Kidney (tissue), 13 donors: ENCODE measurements at regions not wholly inside any gene's neighbourhood (a gene's known extent, or its start where the extent isn't known, plus 50 kb on each side); places are given as distances from the start of the nearest gene placed in this dataset.

Experiments used
- DNase-seq, 5 donors: peaks; one replicate each; pipeline ENCODE4 v3.0.0-alpha.2; 2013 to 2020
- FAIRE-seq: peaks from 2 replicates; lab custom pipeline; 2012; peaks lifted over from hg19 to GRCh38; lab: Jason Lieb, UNC
- H3K27ac ChIP-seq, 2 donors: one replicate each; pipeline ENCODE4 v1.7.0; 2013; ENCODE audit warnings: low read depth in 2 of 2, low read length in 2 of 2, inconsistent platforms in 1 of 2
- H3K27me3 ChIP-seq: one replicate; pipeline ENCODE4 v1.7.1; 2013; ENCODE audit warnings: low read length, inconsistent platforms; ENCODE audit not compliant: control insufficient read depth, insufficient read depth
- H3K36me3 ChIP-seq, 3 donors: one replicate each; pipeline versions ENCODE4 v1.7.0 to v1.7.1; 2013; ENCODE audit warnings: low read length in 3 of 3, control low read depth in 1 of 3, inconsistent platforms in 1 of 3; ENCODE audit not compliant: insufficient read depth in 3 of 3, control insufficient read depth in 2 of 3
- H3K4me1 ChIP-seq, 3 donors: one replicate each; pipeline versions ENCODE4 v1.7.0 to v1.7.1; 2013; ENCODE audit warnings: low read length in 3 of 3, inconsistent platforms in 1 of 3, low read depth in 1 of 3; ENCODE audit not compliant: control insufficient read depth in 2 of 3, insufficient read depth in 2 of 3
- H3K4me3 ChIP-seq, 3 donors: one replicate each; pipeline versions ENCODE4 v1.7.0 to v1.8.1; 2013; ENCODE audit warnings: low read length in 3 of 3, control low read depth in 1 of 3, inconsistent platforms in 1 of 3
- H3K9ac ChIP-seq, 3 donors: one replicate each; pipeline versions ENCODE4 v1.7.0 to v1.7.1; 2013; ENCODE audit warnings: low read length in 3 of 3, control low read depth in 1 of 3, inconsistent platforms in 1 of 3
- H3K9me3 ChIP-seq, 3 donors: one replicate each; pipeline versions ENCODE4 v1.7.0 to v1.7.1; 2013; ENCODE audit warnings: low read length in 3 of 3, control low read depth in 1 of 3, inconsistent platforms in 1 of 3; ENCODE audit not compliant: control insufficient read depth in 2 of 3, insufficient read depth in 1 of 3
- intact Hi-C: fragments of 100-400 bp; cut with DNase I; formaldehyde crosslinking; loops from one replicate; pipeline ENCODE4 v1.11.1; 2022
- TF ChIP-seq, protein P1 (sequence below): IDR thresholded peaks from 3 replicates; pipeline ENCODE4 v1.5.1; 2012; ENCODE audit warnings: mild to moderate bottlenecking, moderate library complexity, borderline replicate concordance; ENCODE audit not compliant: insufficient read depth; ENCODE audit errors: extremely low read depth
- donor health status: control.
- donor health status: control.
- donor health status: control.
- donor health status: control.
- donor health status: control.
- donor health status: DM: yes; HTN: yes; CAD: no.
- donor health status: Normal renal cell carcinoma (clear cell type).

DNA sequence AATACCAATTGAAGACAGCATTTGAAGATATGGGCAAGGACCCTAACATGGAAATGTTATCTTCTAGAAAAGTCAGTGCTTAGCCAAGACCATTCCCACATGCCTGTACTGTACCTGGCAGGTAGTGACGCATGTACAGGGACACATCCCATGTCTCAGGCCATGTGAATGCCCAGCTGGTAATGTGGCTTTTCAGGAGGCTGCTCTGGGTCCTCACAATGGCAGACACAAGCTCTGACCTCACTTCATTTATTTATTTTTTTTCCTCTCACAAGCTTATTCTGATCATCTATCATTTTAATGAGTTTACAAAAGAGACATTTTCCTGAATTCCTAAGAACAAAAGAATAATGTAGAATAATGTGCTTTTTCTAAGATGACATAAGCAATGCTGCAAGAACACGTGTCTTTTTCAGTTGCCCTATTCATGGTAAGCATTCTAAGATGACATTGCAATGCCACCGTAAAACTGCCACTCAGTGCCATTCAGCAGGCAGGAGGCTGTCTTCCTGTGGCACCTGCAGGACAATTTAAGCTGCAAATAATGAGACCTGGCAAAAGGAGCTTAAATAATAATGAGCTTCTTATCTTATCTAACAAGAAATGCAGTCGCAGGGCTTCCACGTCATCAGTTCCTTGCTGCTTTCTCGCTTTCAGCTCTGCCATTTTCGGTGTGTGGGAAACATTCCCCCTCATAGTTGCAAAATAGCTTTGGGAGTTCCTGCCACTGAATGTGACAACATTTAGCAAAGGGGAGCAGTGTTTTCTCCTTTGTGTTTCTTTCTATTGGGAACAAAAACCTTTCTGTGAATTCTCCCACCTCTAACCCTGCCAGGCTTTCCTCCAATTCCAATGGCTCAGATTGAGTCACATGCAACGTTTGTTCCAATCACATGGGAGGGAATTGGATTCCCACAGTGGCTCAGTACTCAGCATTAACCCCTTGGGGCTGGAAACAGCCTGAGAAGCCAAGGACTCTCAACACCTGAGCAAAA is 113.0 kb downstream of the SEC23IP start:
- H3K4me1 ChIP-seq = no peaks in the 10 kb centered on the region
- no peaks in the 10 kb centered on the region for H3K27me3 ChIP-seq
- no peak for FAIRE-seq
- intact Hi-C loops = no loop called here
- no peak overlapping the region for H3K4me3 ChIP-seq
- TF ChIP-seq, protein P1, sequence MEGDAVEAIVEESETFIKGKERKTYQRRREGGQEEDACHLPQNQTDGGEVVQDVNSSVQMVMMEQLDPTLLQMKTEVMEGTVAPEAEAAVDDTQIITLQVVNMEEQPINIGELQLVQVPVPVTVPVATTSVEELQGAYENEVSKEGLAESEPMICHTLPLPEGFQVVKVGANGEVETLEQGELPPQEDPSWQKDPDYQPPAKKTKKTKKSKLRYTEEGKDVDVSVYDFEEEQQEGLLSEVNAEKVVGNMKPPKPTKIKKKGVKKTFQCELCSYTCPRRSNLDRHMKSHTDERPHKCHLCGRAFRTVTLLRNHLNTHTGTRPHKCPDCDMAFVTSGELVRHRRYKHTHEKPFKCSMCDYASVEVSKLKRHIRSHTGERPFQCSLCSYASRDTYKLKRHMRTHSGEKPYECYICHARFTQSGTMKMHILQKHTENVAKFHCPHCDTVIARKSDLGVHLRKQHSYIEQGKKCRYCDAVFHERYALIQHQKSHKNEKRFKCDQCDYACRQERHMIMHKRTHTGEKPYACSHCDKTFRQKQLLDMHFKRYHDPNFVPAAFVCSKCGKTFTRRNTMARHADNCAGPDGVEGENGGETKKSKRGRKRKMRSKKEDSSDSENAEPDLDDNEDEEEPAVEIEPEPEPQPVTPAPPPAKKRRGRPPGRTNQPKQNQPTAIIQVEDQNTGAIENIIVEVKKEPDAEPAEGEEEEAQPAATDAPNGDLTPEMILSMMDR = no peak
- no peak overlapping the region for H3K27ac ChIP-seq
- no peaks in the 10 kb centered on the region for H3K9me3 ChIP-seq
- H3K9ac ChIP-seq = no peak overlapping the region
- DNase-seq = peak in 2 of 5 donors; percentile 21 to 26
- no peaks in the 10 kb centered on the region for H3K36me3 ChIP-seq

DNA sequence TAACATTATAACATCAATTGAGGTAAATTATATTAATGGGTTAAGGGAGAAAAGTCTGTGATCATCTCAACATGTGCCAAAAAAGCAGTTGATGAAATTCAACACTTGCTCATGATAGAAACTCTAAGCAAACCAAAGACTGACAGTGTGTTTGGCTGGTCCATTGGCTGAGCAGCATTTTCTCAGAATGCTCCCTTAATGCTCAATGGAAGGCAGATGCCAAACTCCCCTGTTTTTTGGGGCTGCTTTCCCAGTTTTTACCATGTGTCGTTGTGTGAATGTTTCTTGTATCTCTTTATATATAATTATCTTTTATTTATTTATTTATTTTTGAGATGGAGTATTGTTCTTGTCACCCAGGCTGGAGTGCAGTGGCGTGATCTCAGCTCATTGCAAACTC is 114.7 kb downstream of the SEC23IP start:
- Histone ChIP-seq H3K9ac (no peak overlapping the region), H3K36me3 (no peaks in the 10 kb centered on the region), H3K4me1 (no peaks in the 10 kb centered on the region), H3K4me3 (no peak overlapping the region), H3K27ac (no peak overlapping the region), H3K27me3 (no peaks in the 10 kb centered on the region), H3K9me3 (no peaks in the 10 kb centered on the region)
- intact Hi-C loops = no loop called here
- DNase-seq = no peak
- TF ChIP-seq, protein P1 = no peak
- FAIRE-seq = no peak

DNA sequence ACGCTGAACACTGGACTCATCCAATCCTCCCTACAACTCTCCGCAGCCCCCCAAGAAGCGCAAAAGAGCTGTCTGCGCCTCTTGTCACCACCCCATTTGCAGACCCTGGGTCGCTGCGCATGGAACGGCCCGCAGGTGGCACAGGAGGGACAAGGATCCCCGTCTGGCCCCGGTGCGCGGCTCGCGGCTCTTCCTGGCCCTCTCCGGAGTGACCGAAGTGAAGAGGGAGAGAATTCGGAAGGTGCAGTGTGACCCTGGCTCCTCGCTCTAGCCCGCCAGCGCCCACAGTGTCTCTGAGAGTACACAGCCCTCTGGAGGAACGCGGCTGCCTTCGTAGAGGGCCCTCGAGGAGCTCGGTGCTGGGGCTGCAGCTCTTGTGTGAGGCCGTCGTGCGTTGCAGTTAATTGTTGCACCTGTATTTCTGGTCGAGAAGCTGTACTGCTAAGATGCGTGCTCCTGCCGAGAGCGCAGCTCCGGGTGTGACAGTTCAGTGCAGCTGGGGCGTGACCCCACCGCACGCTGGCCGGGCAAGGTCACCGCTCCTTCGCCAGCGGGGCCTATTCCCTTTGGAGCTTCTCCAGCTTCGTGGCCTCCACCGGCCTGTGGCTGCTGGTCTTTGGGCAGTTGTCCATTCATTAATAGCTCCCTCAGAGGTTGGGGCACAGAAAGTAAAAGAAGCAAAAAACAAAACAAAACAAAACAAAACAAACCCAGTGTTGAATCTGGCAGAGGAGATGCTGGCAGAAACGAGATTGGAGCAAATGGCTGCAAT is 119.0 kb downstream of the SEC23IP start:
- no peak overlapping the region for H3K27ac ChIP-seq
- no peaks in the 10 kb centered on the region for H3K9me3 ChIP-seq
- no peaks in the 10 kb centered on the region for H3K27me3 ChIP-seq
- intact Hi-C loops = no loop called here
- no peaks in the 10 kb centered on the region for H3K36me3 ChIP-seq
- H3K4me1 ChIP-seq = no peaks in the 10 kb centered on the region
- peak overlapping the region in 1 of 3 donors; percentile 38 for H3K4me3 ChIP-seq
- FAIRE-seq (no peak), DNase-seq (peak; percentile 47 to 73 (median 50))
- no peak overlapping the region for H3K9ac ChIP-seq
- TF ChIP-seq, protein P1 = no peak
